OCI-LY3 (cell line): ENCODE measurements at regions not wholly inside any gene's neighbourhood (a gene's known extent, or its start where the extent isn't known, plus 50 kb on each side); places are given as distances from the start of the nearest gene placed in this dataset.

ENCODE experiments used
- CTCF ChIP-seq: fragments of 200-600, 300-600 bp; sonication (generic); IDR thresholded peaks from 2 replicates; pipeline ENCODE4 v1.5.1; 2014; ENCODE audit warnings: antibody characterized with exemption, low read length, low read depth
- EZH2phosphoT487 ChIP-seq: fragments of 200-600 bp; shearing (Covaris generic); IDR thresholded peaks from 2 replicates; pipeline ENCODE4 v1.6.1; 2018; ENCODE audit warnings: antibody characterized with exemption, mixed run types, low read depth

GRCh38 chr4:69408451-69408850 is 87.3 kb downstream of the UGT2B4 start:
- no peak for TF ChIP-seq CTCF
- no peak for TF ChIP-seq EZH2phosphoT487
